AG04449 (cell line): ENCODE measurements at regions not wholly inside any gene's neighbourhood (a gene's known extent, or its start where the extent isn't known, plus 50 kb on each side); places are given as distances from the start of the nearest gene placed in this dataset.

Source experiments
- CTCF ChIA-PET: fragments of 350-600 bp; formaldehyde crosslinking; extraction: SDS; loops from one replicate; lab custom pipeline; 2021; ENCODE audit warnings: antibody characterized with exemption; lab: Yijun Ruan, JAX
- POLR2A ChIA-PET: fragments of 400-600, 350-600 bp; formaldehyde crosslinking; extraction: SDS; loops from one replicate; lab custom pipeline; 2020; ENCODE audit warnings: antibody characterized with exemption, inconsistent platforms; lab: Yijun Ruan, JAX
- DNase-seq: peaks from one replicate; pipeline ENCODE4 v3.0.0-alpha.2; 2010; ENCODE audit warnings: low read depth, low spot score
- H3K4me3 ChIP-seq: 2 replicates; pipeline ENCODE4 v1.5.1; 2011; ENCODE audit warnings: low read depth, mild to moderate bottlenecking, control low read depth, low read length
- CTCF ChIP-seq: IDR thresholded peaks from one replicate; pipeline ENCODE4 v1.5.1; 2011; ENCODE audit warnings: mild to moderate bottlenecking, moderate library complexity, low read length, control low read depth, inconsistent platforms; ENCODE audit not compliant: insufficient read depth; ENCODE audit errors: missing control alignments

- no peak for TF ChIP-seq CTCF
- no peak for DNase-seq
- H3K4me3 ChIP-seq, result no peak overlapping the region
- ChIA-PET POLR2A (no interaction called here), CTCF (interaction anchor here (1.3 to 1.4 kb wide), 2 partner anchors 20 to 46 kb away, joined by 3 read pairs; no protein-coding TSS in a partner anchor)
Observed at GRCh38 chr13:110070046-110070445, 236.9 kb downstream of the COL4A1 start.

- ChIA-PET POLR2A (no interaction called here), CTCF (no interaction called here)
- H3K4me3 ChIP-seq, result no peak overlapping the region
- no peak for DNase-seq
- no peak for TF ChIP-seq CTCF
Observed at GRCh38 chr13:110068176-110068473, 238.8 kb downstream of the COL4A1 start.

- ChIA-PET CTCF (no interaction called here), POLR2A (no interaction called here)
- DNase-seq, result no peak
- H3K4me3 ChIP-seq, result no peak overlapping the region
- TF ChIP-seq CTCF, result no peak
Observed at GRCh38 chr13:110067355-110068175, 239.4 kb downstream of the COL4A1 start.

GRCh38 chr13:110065780-110066179, 241.2 kb downstream of the COL4A1 start:
- TF ChIP-seq CTCF, result no peak
- no peak overlapping the region for H3K4me3 ChIP-seq
- DNase-seq, result no peak
- CTCF ChIA-PET, result no interaction called here
- POLR2A ChIA-PET, result no interaction called here

GRCh38 chr13:110063490-110064421, 243.2 kb downstream of the COL4A1 start:
- CTCF ChIA-PET, result no interaction called here
- DNase-seq, result no peak

More at GRCh38 chr13:110063490-110064421, 243.2 kb downstream of the COL4A1 start:
- POLR2A ChIA-PET, result no interaction called here
- H3K4me3 ChIP-seq, result no peak overlapping the region
- no peak for TF ChIP-seq CTCF
